HG02852 (cell line): ENCODE measurements at regions not wholly inside any gene's neighbourhood (a gene's known extent, or its start where the extent isn't known, plus 50 kb on each side); places are given as distances from the start of the nearest gene placed in this dataset.

Experiments used
- ATAC-seq: cut with Tn5 transposase; IDR thresholded peaks from one replicate; pipeline ENCODE4 v1.9.1; 2021; ENCODE audit warnings: mild to moderate bottlenecking, moderate library complexity; ENCODE audit not compliant: unreplicated experiment

DNA sequence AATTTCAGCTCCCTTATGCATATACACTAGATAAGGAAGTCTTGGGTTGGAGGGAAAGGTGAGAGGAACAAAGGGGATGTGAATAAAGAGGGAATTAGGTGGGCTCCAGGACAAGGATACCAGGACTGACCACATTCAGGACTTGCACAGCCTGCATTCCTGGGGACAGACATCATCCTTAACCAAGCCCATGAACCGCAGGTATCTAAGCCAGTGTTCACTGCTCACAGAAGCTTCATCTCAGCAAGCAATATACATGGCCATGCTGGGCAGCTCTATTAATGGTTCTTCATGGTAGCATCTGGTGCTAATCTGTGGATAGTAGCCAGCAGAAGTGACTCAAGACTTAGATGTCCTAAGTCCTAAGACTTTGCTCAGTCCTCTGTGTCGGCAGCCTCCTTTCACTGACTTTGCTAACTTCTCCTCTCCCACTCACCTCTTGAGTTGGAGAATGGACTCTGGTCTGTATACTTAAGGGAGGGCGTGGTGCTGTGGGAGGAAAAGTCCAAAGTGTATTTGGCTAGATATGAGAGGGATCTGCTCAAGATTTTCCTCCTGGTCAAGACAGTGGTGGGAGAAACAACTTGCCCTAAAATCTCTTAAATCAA lies 136.1 kb downstream of the ASCL1 start:
- no peak for ATAC-seq

DNA sequence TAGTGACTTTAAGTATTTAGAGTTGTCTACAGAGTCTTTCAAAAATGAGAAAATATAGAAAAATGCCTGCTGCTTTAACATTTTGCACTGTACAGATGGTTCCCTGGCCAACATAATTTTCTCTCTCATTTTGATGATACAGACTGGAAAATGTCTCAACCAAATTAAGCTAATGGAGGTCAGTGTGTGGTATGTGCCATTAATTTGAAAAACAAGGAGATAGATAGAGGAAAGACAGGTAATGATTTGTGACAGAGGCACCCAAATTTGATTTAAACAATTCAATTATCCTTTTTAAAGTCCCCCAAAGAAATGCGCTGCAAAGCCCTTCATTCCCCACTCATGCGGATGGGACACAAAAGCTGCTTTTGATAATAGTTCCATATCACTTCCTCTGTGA lies 140.0 kb downstream of the ASCL1 start:
- no peak for ATAC-seq

DNA sequence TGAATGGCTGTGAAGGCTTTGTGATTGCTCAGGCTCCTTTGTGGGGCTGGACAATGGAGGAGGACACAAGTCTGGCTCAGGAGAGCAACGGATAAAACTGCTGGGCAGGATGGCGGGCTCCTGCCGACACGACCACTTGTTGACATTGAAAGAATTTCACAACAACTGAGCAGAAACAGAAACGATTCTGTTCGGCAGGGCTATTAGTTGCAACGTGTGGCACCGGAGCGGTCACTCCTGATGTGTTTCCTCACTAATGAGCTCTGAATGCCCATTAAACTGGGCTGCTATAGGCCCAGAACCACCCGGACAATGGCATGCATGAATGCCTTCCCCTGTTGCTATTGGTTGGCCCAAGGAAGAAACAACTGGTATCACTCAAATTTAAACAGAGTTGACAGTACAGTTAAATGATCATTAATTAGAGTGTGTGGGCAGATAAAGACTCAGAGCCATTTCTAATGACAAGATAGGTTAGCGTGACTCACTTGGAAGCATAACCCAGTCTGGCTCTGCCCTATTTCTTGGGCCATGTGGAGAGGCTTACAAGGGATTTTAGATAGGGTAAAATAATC lies 142.9 kb downstream of the ASCL1 start:
- no peak for ATAC-seq

DNA sequence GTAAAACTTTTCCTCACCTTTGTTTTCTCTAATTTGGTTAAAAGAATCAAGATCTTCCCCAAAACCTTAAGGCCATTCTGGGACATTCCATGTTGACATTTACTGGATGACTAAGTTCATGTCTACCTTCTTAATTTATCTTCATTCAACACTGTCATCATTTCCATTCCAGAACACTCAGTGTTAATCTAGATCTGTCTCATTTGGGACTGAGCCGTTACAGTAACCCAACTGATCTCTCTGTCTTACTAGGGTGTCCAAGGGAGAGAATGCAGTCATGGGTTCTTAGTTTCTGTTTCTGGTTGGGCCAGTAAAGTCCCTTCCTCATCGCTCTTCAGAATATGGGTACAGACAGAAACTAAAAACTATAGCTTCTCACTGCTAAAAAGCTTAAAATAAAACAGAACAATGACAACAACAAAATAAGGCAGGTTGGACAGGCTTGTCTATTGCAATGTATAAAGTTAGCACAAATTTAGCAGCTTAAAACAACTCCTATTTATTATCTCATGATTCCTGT lies 144.8 kb downstream of the ASCL1 start:
- peak; percentile 91 for ATAC-seq

DNA sequence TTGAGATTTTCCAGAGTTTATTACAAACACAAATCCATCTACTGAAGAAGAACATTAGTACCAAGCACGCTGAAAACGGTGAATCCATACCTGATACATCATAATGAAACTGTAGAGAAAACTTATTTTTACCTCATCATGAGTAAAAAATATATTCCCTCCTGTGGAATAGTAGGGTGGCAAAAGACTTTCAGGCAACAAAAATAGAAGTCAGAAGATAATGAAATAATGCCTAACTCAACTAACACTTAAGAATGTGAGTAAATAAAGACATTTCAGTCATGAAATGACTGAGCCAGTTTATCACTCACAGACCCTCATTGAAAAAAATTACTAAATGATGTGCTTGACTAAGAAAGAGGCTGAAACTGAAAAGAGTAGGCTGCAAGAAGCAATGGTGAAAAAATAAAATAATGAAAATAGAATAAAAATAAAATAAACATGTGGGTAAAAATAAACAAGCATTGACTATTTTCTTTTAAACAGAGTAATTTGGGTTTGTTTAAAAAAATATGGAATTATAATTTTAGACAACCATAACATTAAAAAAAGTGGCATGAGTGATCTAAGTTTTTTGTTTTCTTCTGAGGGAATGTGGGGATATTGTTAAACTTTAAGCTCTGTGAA lies 148.6 kb downstream of the ASCL1 start:
- ATAC-seq: peak; percentile 45

DNA sequence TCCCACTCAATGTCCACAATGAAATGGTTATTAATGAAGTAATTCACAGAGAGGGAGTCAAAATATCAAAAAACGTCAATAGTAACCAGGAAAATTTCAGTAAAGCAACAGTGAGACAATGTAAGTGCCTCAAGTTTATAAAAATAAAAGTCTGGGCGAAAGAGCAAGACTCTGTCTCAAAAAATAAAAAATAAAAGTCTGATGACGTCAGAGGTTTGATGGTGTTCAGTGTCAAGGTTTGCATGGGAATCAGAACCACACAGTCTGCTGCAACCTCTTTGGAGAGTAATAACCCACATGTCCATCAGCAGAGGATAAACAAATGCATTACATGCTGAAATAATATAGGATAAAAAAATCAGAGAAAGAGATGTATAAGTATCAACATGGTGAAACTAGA lies 152.4 kb downstream of the ASCL1 start:
- ATAC-seq: no peak

GRCh38 chr12:103114296-103115055 lies 157.0 kb downstream of the ASCL1 start:
- ATAC-seq: peak; percentile 98

- no peak for ATAC-seq
These were observed 171.5 kb downstream of the ASCL1 start for GRCh38 chr12:103128862-103129501.

DNA sequence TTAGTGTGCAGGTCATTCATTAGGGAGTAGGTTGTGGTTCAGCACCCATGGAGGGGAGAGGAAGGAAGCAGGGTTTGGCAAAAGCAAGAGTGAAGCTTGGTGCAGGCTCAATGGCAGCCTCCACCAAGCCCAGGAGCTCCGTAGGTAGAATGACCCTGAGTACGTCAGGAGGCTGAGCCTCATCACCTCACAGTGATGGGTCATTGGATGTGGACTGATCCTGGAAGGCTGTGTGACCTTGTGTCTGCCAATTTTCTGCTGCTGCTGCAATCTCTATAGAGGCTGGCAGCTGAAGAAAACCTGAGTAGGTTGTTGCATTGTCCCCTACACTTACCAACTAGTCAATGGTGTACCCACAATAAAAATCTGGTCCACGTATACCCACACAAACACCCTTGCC lies 173.1 kb downstream of the ASCL1 start:
- ATAC-seq: no peak

- ATAC-seq: no peak
These were observed 181.1 kb downstream of the ASCL1 start for GRCh38 chr12:103138538-103138937.

DNA sequence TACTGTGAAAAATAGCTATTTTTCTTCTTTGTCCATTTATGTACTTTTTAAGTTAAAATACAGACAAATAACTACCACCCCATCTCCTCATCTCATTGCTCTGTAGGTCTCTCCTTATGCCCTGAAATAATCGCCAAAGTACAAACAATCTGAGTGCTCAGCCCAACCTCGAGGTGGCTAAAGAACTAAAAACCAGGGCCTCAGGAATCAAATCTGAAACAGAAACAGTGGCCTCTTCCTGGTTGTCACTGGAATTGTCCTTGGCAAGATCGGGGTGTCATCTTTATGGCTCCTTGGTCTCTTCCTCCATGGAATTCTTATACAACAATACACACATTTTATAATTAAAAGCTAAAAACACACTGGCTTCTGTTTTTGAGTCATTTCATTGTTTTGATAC lies 182.4 kb downstream of the ASCL1 start:
- no peak for ATAC-seq

- ATAC-seq: no peak
These were observed 182.8 kb downstream of the ASCL1 start for GRCh38 chr12:103140286-103140685.

DNA sequence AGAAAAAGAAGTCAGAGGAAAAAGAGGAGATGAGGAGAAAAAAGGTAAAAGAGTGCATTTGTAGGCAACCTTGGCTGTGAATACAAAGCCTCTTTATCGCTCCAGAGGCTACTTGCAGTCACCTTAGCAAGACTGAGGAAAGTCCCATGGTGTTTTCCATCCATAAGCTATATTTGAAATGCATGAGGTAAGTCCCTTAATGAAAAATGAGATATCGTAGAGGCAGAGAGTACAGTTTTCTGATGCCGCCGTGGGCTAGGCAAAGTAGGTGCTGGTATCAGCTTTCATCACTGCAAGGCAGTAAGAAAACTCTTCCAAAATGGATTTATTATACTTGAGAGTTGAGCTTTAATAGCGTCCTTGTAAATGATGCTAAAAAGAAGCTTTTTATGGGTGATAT lies 186.8 kb downstream of the ASCL1 start:
- peak; percentile 70 for ATAC-seq

GRCh38 chr12:103160622-103161021 lies 203.1 kb downstream of the ASCL1 start:
- no peak for ATAC-seq

- ATAC-seq: no peak
These were observed 204.3 kb downstream of the ASCL1 start for GRCh38 chr12:103161582-103162362.

- no peak for ATAC-seq
These were observed 209.5 kb downstream of the ASCL1 start for GRCh38 chr12:103166949-103167348.

DNA sequence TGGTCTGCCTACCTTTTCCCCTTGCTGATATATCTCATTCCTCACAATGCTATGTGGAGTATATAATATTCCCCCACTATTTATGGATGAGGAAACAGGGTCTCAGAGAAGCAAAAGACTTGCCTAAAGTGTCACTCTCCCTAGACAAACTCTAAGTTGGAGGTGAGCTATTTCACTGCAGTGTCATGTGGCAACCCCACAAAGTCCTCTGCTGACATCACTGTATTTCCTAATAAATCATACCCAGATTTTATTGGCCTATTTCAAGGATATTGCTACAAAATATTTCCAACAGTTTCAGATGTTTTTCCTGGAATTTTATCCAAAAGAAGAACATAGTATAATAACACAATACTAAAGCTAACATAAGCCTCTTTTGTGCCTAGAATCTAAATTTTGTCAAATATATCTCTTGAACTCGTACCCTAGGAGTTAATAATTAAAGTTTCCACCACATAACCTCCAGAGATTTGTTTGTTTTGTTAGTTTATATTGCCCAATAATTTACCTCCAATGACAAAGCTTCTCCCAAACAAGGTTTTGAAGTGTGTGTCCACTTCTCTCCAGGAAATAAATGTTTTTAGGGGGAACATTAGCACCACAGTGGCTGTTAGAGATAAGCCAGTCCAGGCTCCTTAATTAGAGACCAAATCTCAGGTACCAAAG lies 215.1 kb downstream of the ASCL1 start:
- ATAC-seq: no peak

GRCh38 chr12:103175625-103176024 lies 218.2 kb downstream of the ASCL1 start:
- no peak for ATAC-seq

DNA sequence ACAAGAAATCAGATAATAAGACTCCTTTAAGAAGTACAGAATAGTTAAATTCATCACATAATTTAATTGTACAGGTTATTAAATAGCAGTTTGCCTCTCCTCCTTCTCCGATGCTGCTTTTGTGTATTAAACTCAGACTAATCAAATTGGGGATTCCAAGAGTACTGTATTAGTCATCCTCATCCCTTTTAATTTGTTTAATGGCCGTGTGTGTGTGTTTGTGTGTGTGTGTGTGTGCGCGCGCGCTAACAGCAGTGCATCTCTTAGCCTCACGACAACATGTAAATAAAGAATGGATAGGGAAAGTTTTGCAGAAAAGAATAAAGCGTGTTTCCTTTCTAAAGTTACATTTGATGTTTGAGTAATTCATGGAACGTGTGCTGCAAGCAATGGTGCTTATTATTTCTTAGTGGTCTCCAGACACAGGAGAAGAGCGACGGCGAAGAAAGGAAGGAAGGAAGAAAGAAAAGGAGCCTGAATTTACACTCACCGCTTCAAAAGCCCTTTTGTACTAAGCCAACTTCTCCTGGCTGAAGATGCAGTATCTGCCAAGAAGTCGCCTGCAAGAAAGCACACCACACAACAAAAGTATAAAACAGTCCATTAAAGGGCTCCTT lies 220.3 kb downstream of the ASCL1 start:
- ATAC-seq: no peak
